NCI-H2029 treated with DMSO at 0.1 percent for 48 hours (cell line): ENCODE measurements at regions not wholly inside any gene's neighbourhood (a gene's known extent, or its start where the extent isn't known, plus 50 kb on each side); places are given as distances from the start of the nearest gene placed in this dataset.
A peak's percentile ranks its signal among the peaks of the same experiment; 100 is the strongest.

ENCODE experiments used
- DNase-seq: peaks from one replicate; lab custom pipeline; 2025; lab: John Stamatoyannopoulos, UW

DNA sequence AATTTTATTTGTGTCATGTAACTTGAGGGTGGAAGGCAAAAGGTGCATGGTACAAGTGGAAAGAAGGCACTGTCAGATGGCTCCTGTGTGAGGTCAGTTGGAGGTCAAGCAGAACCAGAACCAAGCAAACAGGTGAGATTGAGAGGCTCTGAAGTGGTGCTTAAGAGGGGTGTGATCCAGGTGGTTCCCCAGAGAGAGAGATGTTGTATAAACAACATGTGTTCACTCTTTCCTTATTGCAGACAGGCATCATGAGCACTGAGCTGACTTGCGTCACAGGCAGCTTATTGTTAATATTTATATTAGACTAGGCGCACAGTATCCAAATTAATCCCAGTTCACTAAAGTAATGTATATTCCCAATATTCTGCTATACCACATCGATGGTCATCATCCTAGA lies 56.8 kb downstream of the CXCL13 start:
- peak; percentile 88 for DNase-seq
